ENCODE measurements at regions not wholly inside any gene's neighbourhood (a gene's known extent, or its start where the extent isn't known, plus 50 kb on each side); places are given as distances from the start of the nearest gene placed in this dataset.

GRCh38 chr6:15957655-15958169 is 171.2 kb upstream of the MYLIP start:
- Histone ChIP-seq H3K4me2 (no peak overlapping the region), H3K9me3 (no peaks in the 10 kb centered on the region), H3K4me1 (peaks cover 5% of the 10 kb centered on the region; the same call in 1 of the 3 replicates), H3K4me3 (no peak overlapping the region), H3K27ac (no peak overlapping the region)
- ATAC-seq (no peak), FAIRE-seq (no peak), DNase-seq (ENCODE audit: low read depth in 1 of 2, low spot score in 1 of 2) (no peak)
- no peak for TF ChIP-seq ELK1 (IDR thresholded peaks at IDR 0.05; ENCODE audit: low read depth, low read length)
- TF ChIP-seq GATA3 (IDR thresholded peaks at IDR 0.05; ENCODE audit: borderline replicate concordance) = no peak
- no peak for TF ChIP-seq JUNB (IDR thresholded peaks at IDR 0.05)
- TF ChIP-seq PBX3 (IDR thresholded peaks at IDR 0.05) = no peak
- no peak for TF ChIP-seq ZNF302 (CRISPR knock-in tag; IDR thresholded peaks at IDR 0.05)
- TF ChIP-seq RCOR1 (IDR thresholded peaks at IDR 0.05; ENCODE audit: low read depth, low read length) = no peak
- TF ChIP-seq ATOH8 (CRISPR knock-in tag; IDR thresholded peaks at IDR 0.05; ENCODE audit: low read depth) = no peak
- no peak for TF ChIP-seq FOSB (CRISPR knock-in tag; IDR thresholded peaks at IDR 0.05)
- TF ChIP-seq HES2 (IDR thresholded peaks at IDR 0.05) = no peak
- no peak for TF ChIP-seq POLR2A (IDR thresholded peaks at IDR 0.05; ENCODE audit: low read length)
- TF ChIP-seq BHLHE40 (IDR thresholded peaks at IDR 0.05; ENCODE audit: low read depth, low read length) = no peak
- TF ChIP-seq HOXB5 (CRISPR knock-in tag; IDR thresholded peaks at IDR 0.05) = no peak
- no peak for TF ChIP-seq ESRRA (IDR thresholded peaks at IDR 0.05; ENCODE audit: borderline replicate concordance, low read length)
- no peak for TF ChIP-seq REST (IDR thresholded peaks at IDR 0.05)
- TF ChIP-seq ZC3H11A (IDR thresholded peaks at IDR 0.05) = no peak
- no peak for TF ChIP-seq EHF (CRISPR knock-in tag; IDR thresholded peaks at IDR 0.05)
- CTCF ChIA-PET = no interaction called here
- WGBS (ENCODE audit: missing lambda C conversion rate) = 26% methylated on average over 2 of the region's 2 CpGs
- POLR2A ChIA-PET = no interaction called here

- ChIA-PET POLR2A (interaction anchor here (0.9 kb wide), 1 partner anchor 172 kb away, joined by 3 read pairs; no protein-coding TSS in a partner anchor), CTCF (no interaction called here)
- no peak for FAIRE-seq
- DNase-seq (ENCODE audit: low read depth in 1 of 2, low spot score in 1 of 2) = peak in 1 of 2 experiments; percentile 25
- Histone ChIP-seq H3K4me1 (peaks cover 5% of the 10 kb centered on the region; the same call in 1 of the 3 replicates), H3K4me2 (peak overlapping the region; percentile 53), H3K4me3 (no peak overlapping the region), H3K27ac (no peak overlapping the region), H3K9me3 (no peaks in the 10 kb centered on the region)
- no peak for ATAC-seq
- TF ChIP-seq HOXA7 (CRISPR knock-in tag; IDR thresholded peaks at IDR 0.05) (no peak), HMGXB4 (CRISPR knock-in tag; IDR thresholded peaks at IDR 0.05; ENCODE audit: borderline replicate concordance) (no peak), RCOR1 (IDR thresholded peaks at IDR 0.05; ENCODE audit: low read depth, low read length) (no peak), GATA3 (IDR thresholded peaks at IDR 0.05; ENCODE audit: borderline replicate concordance) (no peak)
- WGBS (ENCODE audit: missing lambda C conversion rate) = 31% methylated on average over 14 of the region's 14 CpGs
Measured at GRCh38 chr6:15956205-15957106, 172.4 kb upstream of the MYLIP start.

All from A549 (cell line).